ENCODE measurements at regions not wholly inside any gene's neighbourhood (a gene's known extent, or its start where the extent isn't known, plus 50 kb on each side); places are given as distances from the start of the nearest gene placed in this dataset.
"Not testable (repeated sequence)": the region's sequence is repeated elsewhere in the genome, so short reads cannot be mapped to it uniquely, and the experiment has no call there.

- ChIA-PET CTCF (interaction anchor here (1.5 kb wide), 1 partner anchor 158 kb away, joined by 4 read pairs; no protein-coding TSS in a partner anchor), POLR2A (no interaction called here)
- H3K9me3 Mint-ChIP-seq: no peaks in the 10 kb centered on the region
- no peaks in the 10 kb centered on the region for H3K36me3 Mint-ChIP-seq (ENCODE audit: low read depth)
- H3K4me1 Mint-ChIP-seq: peaks cover 9% of the 10 kb centered on the region
- peaks cover 7% of the 10 kb centered on the region for H3K27me3 Mint-ChIP-seq
- H3K27ac Mint-ChIP-seq: no peak overlapping the region
- DNase-seq: no peak
- H3K4me3 Mint-ChIP-seq: no peak overlapping the region
Measured at GRCh38 chr11:72525466-72525865, 91.1 kb upstream of the CLPB start.

- Mint-ChIP-seq H3K9me3 (no peaks in the 10 kb centered on the region), H3K4me1 (peaks cover 17% of the 10 kb centered on the region), H3K27me3 (peaks cover 3% of the 10 kb centered on the region), H3K36me3 (ENCODE audit: low read depth) (no peaks in the 10 kb centered on the region), H3K27ac (no peak overlapping the region), H3K4me3 (no peak overlapping the region)
- DNase-seq: no peak
- ChIA-PET POLR2A (no interaction called here), CTCF (interaction anchor here (1.2 to 1.4 kb wide), 2 partner anchors 13 to 150 kb away, joined by 3 read pairs; no protein-coding TSS in a partner anchor)
Measured at GRCh38 chr11:72524711-72525110, 90.4 kb upstream of the CLPB start.

DNA sequence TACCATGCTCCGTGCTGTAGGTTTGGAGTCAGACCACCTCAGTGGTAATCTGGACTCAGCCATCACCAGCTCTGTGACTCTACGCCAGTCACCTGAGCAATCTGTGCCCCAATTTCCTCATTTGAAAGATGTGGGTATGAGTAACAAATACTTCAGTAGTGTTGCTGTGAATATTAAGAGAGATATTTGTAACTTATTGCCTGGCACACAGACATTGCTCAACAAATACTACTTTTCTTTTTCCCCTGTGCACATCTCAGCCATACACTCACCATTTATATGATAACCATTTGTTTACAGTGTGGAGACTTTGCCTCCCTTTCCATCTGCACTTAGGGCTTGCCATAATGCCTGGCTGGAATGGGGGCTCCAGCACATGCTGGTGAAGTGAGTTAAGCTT, 89.7 kb upstream of the CLPB start:
- DNase-seq: no peak
- no peak overlapping the region for H3K4me3 Mint-ChIP-seq
- H3K27me3 Mint-ChIP-seq: peaks cover 3% of the 10 kb centered on the region
- no peaks in the 10 kb centered on the region for H3K36me3 Mint-ChIP-seq (ENCODE audit: low read depth)
- H3K27ac Mint-ChIP-seq: no peak overlapping the region
- H3K4me1 Mint-ChIP-seq: peaks cover 24% of the 10 kb centered on the region
- ChIA-PET CTCF (interaction anchor here (1.2 to 1.4 kb wide), 2 partner anchors 12 to 151 kb away, joined by 3 read pairs; no protein-coding TSS in a partner anchor), POLR2A (no interaction called here)
- no peaks in the 10 kb centered on the region for H3K9me3 Mint-ChIP-seq

GRCh38 chr11:72522186-72522585, 87.9 kb upstream of the CLPB start:
- Mint-ChIP-seq H3K36me3 (ENCODE audit: low read depth) (no peaks in the 10 kb centered on the region), H3K27me3 (peaks cover 7% of the 10 kb centered on the region), H3K4me3 (no peak overlapping the region), H3K9me3 (no peaks in the 10 kb centered on the region), H3K27ac (no peak overlapping the region), H3K4me1 (peaks cover 25% of the 10 kb centered on the region)
- ChIA-PET CTCF (no interaction called here), POLR2A (no interaction called here)
- no peak for DNase-seq

DNA sequence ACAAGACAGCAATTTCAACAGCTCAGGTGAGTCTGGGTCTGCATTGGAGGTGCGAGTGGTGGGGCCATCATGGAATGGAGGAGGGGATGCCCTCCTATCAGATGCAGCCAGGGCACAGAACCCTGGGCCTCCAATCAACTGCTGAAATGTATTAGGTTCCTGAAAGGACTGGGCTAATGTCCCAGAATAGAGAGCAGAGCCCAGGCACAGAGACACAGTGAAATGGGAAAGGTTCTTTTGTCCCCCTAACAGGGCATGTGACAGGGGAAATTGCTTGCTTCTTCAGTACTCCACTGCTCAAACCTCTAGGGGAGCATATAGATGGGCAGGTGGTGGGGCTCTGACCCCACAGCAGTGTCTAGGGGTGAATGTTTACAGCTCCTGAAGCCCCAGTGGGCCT, 87.3 kb upstream of the CLPB start:
- ChIA-PET CTCF (no interaction called here), POLR2A (no interaction called here)
- no peaks in the 10 kb centered on the region for H3K9me3 Mint-ChIP-seq

DNA sequence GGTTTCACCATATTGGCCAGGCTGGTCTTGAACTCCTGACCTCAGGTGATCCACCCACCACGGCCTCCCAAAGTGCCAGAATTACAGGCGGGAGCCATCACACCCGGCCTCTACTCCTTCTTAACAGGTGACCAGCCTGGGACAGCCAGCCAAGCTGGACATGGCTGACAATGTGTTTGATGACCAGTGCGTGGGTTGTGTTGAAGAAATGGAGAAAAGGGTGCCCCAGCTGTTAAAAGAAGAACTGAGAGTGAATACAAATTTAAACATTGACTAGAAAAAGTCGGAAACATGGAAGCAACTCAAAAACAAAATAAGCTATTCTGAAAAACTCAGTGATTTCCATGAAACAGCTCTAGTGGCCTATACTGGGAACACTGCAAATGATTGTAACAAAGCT, 86.5 kb upstream of the CLPB start:
- Mint-ChIP-seq H3K4me1 (peaks cover 25% of the 10 kb centered on the region), H3K27ac (no peak overlapping the region), H3K4me3 (no peak overlapping the region), H3K9me3 (no peaks in the 10 kb centered on the region), H3K36me3 (ENCODE audit: low read depth) (no peaks in the 10 kb centered on the region), H3K27me3 (peaks cover 9% of the 10 kb centered on the region)
- CTCF ChIA-PET: interaction anchor here (1.9 kb wide), 1 partner anchor 50 kb away, joined by 6 read pairs; no protein-coding TSS in a partner anchor
- no peak for DNase-seq
- POLR2A ChIA-PET: interaction anchor here (0.6 kb wide), 1 partner anchor 1717 kb away, joined by 3 read pairs; no protein-coding TSS in a partner anchor

More for the DNA sequence above, 87.3 kb upstream of the CLPB start:
- no peaks in the 10 kb centered on the region for H3K36me3 Mint-ChIP-seq (ENCODE audit: low read depth)
- no peak overlapping the region for H3K27ac Mint-ChIP-seq
- H3K4me1 Mint-ChIP-seq: peaks cover 25% of the 10 kb centered on the region
- DNase-seq: no peak
- H3K4me3 Mint-ChIP-seq: no peak overlapping the region
- H3K27me3 Mint-ChIP-seq: peaks cover 9% of the 10 kb centered on the region

DNA sequence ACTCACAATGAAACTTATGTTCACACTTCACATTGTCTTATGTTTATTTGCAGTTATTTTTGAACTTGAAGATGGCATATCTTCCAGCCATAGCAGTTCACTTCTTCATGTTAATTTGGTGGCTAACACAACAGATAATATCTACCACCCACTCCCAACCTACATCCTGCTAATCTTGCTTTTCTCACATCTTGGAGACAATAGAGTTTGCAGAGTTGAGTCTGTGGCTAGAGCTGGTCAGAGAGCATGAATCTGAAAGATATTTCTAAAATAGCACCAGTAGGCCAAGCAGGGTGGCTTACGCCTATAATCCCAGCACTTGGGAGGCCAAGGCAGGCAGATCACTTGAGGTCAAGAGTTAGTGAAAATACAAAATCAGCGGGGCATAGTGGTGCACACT, 85.6 kb upstream of the CLPB start:
- not testable (repeated sequence) for H3K9me3 Mint-ChIP-seq; H3K36me3 Mint-ChIP-seq (ENCODE audit: low read depth); H3K27me3 Mint-ChIP-seq
- peak; percentile 26 for DNase-seq
- Mint-ChIP-seq H3K27ac (peak overlapping the region; percentile 94), H3K4me3 (peak overlapping the region; percentile 69), H3K4me1 (peaks cover 25% of the 10 kb centered on the region)
- ChIA-PET CTCF (interaction anchor here (0.6 to 1.9 kb wide), 3 partner anchors 46 to 165 kb away, joined by 3 to 6 read pairs (median 4); no protein-coding TSS in a partner anchor), POLR2A (interaction anchor here (0.7 kb wide), 1 partner anchor 943 kb away, joined by 4 read pairs; no protein-coding TSS in a partner anchor)

GRCh38 chr11:72519220-72519881, 85.0 kb upstream of the CLPB start:
- Mint-ChIP-seq H3K36me3 (ENCODE audit: low read depth) (no peaks in the 10 kb centered on the region), H3K4me3 (peak overlapping the region; percentile 69), H3K9me3 (peaks cover 3% of the 10 kb centered on the region), H3K4me1 (peaks cover 25% of the 10 kb centered on the region), H3K27me3 (peaks cover 9% of the 10 kb centered on the region), H3K27ac (peak overlapping the region; percentile 94)
- CTCF ChIA-PET: interaction anchor here (1.3 to 1.9 kb wide), 2 partner anchors 48 to 165 kb away, joined by 3 to 6 read pairs; no protein-coding TSS in a partner anchor
- DNase-seq: peak; percentile 20
- POLR2A ChIA-PET: no interaction called here

DNA sequence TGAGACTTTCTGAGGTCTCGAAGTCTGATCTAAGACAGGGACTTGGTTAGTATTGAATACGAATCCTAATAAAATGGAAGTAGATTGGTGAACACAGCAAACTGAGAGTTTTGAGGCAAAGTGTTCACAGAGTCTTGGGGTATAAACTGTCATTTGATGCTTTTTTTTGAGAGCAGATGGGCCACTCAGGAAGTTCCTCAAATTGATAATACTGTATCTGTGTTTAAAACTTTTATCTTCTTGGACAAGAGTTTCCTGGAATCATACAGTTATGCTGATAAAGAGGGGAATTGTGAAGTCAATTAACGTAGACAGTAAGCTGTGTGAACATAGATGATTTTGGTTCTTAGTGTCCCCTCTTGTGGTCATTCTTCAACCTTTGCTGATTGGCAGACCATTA, 80.0 kb upstream of the CLPB start:
- CTCF ChIA-PET: no interaction called here
- Mint-ChIP-seq H3K9me3 (peaks cover 28% of the 10 kb centered on the region), H3K4me1 (peaks cover 4% of the 10 kb centered on the region), H3K27me3 (peaks cover 16% of the 10 kb centered on the region), H3K27ac (no peak overlapping the region), H3K36me3 (ENCODE audit: low read depth) (peaks cover 2% of the 10 kb centered on the region), H3K4me3 (no peak overlapping the region)
- DNase-seq: no peak
- POLR2A ChIA-PET: no interaction called here

GRCh38 chr11:72513411-72513810, 79.1 kb upstream of the CLPB start:
- ChIA-PET CTCF (no interaction called here), POLR2A (no interaction called here)
- no peak overlapping the region for H3K27ac Mint-ChIP-seq
- H3K36me3 Mint-ChIP-seq (ENCODE audit: low read depth): peaks cover 2% of the 10 kb centered on the region
- H3K4me1 Mint-ChIP-seq: no peaks in the 10 kb centered on the region
- no peak for DNase-seq
- H3K9me3 Mint-ChIP-seq: peaks cover 32% of the 10 kb centered on the region
- peaks cover 16% of the 10 kb centered on the region for H3K27me3 Mint-ChIP-seq
- H3K4me3 Mint-ChIP-seq: no peak overlapping the region

GRCh38 chr11:72512956-72513355, 78.6 kb upstream of the CLPB start:
- DNase-seq: no peak
- H3K4me1 Mint-ChIP-seq: no peaks in the 10 kb centered on the region
- H3K4me3 Mint-ChIP-seq: no peak overlapping the region
- no peak overlapping the region for H3K27ac Mint-ChIP-seq
- H3K27me3 Mint-ChIP-seq: peaks cover 16% of the 10 kb centered on the region
- ChIA-PET POLR2A (no interaction called here), CTCF (no interaction called here)
- H3K36me3 Mint-ChIP-seq (ENCODE audit: low read depth): peaks cover 2% of the 10 kb centered on the region
- peaks cover 32% of the 10 kb centered on the region for H3K9me3 Mint-ChIP-seq

GRCh38 chr11:72511393-72512047, 77.2 kb upstream of the CLPB start:
- Mint-ChIP-seq H3K27ac (no peak overlapping the region), H3K27me3 (peaks cover 10% of the 10 kb centered on the region), H3K9me3 (peaks cover 32% of the 10 kb centered on the region), H3K36me3 (ENCODE audit: low read depth) (peaks cover 2% of the 10 kb centered on the region), H3K4me3 (no peak overlapping the region), H3K4me1 (no peaks in the 10 kb centered on the region)
- ChIA-PET POLR2A (no interaction called here), CTCF (interaction anchor here (1.0 kb wide), 1 partner anchor 13 kb away, joined by 3 read pairs; no protein-coding TSS in a partner anchor)
- no peak for DNase-seq

DNA sequence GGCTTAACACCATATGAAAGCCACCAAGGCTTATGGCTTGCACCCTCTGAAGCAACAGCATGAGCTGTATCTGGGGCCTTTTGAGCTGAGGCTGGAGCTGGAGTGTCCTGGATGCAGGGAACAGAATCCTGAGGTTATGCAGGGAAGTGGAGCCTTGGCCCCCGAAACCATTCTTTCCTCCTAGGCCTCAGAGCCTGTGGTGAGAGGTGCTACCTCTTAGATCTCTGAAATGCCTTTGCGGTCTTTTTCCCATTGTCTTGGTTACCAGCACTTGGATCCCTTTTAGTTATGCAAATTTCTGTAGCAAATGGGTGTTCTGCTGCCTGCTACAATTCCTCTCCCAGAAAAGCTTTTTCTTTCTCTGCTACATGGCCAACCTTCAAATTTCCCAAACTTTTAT, 72.7 kb upstream of the CLPB start:
- POLR2A ChIA-PET: no interaction called here
- CTCF ChIA-PET: interaction anchor here (1.2 kb wide), 1 partner anchor 62 kb away, joined by 3 read pairs; no protein-coding TSS in a partner anchor
- no peak for DNase-seq
- no peaks in the 10 kb centered on the region for H3K4me1 Mint-ChIP-seq
- H3K36me3 Mint-ChIP-seq (ENCODE audit: low read depth): peaks cover 2% of the 10 kb centered on the region
- H3K9me3 Mint-ChIP-seq: peaks cover 36% of the 10 kb centered on the region
- H3K27ac Mint-ChIP-seq: no peak overlapping the region
- H3K4me3 Mint-ChIP-seq: no peak overlapping the region
- H3K27me3 Mint-ChIP-seq: peaks cover 24% of the 10 kb centered on the region

Measured in activated CD4-positive, alpha-beta T cell treated with anti-CD3 and anti-CD28 coated beads, Interleukin-2, amount 10 ng/mL, durations not matched to agents 7 days and 5 days (primary cell).